ENCODE measurements at regions not wholly inside any gene's neighbourhood (a gene's known extent, or its start where the extent isn't known, plus 50 kb on each side); places are given as distances from the start of the nearest gene placed in this dataset.
A peak's percentile ranks its signal among the peaks of the same experiment; 100 is the strongest.
"Not testable (repeated sequence)": the region's sequence is repeated elsewhere in the genome, so short reads cannot be mapped to it uniquely, and the experiment has no call there.

- H2BK15ac ChIP-seq (replicated peaks; ENCODE audit: low read depth): no peak overlapping the region
- H3K36me3 ChIP-seq (ENCODE audit: control insufficient read depth, insufficient read depth, low read length): no peaks in the 10 kb centered on the region
- no peak overlapping the region for H3K23ac ChIP-seq (ENCODE audit: low read length)
- no peak overlapping the region for H2BK120ac ChIP-seq (ENCODE audit: low read depth, low read length)
- H3K79me1 ChIP-seq (ENCODE audit: low read length): no peaks in the 10 kb centered on the region
- no peaks in the 10 kb centered on the region for H3K4me1 ChIP-seq (ENCODE audit: control insufficient read depth, low read depth, low read length)
- no peak overlapping the region for H3K4me3 ChIP-seq (ENCODE audit: low read length)
- H3K27me3 ChIP-seq (ENCODE audit: insufficient read depth, low read length, poor library complexity): no peaks in the 10 kb centered on the region
- no peak overlapping the region for H3K18ac ChIP-seq (ENCODE audit: low read length)
- H3K79me2 ChIP-seq (ENCODE audit: control insufficient read depth, insufficient read depth, low read length): no peaks in the 10 kb centered on the region
- no peak overlapping the region for H4K5ac ChIP-seq (ENCODE audit: low read length)
- no peak overlapping the region for H2BK5ac ChIP-seq (ENCODE audit: low read length)
- H4K8ac ChIP-seq (ENCODE audit: low read depth, low read length): no peak overlapping the region
- no peak overlapping the region for H2AK5ac ChIP-seq (ENCODE audit: low read length)
- H3K4me2 ChIP-seq (ENCODE audit: low read length): no peak overlapping the region
- H3K4ac ChIP-seq (ENCODE audit: low read depth, low read length): no peak overlapping the region
- no peak overlapping the region for H3K56ac ChIP-seq (ENCODE audit: low read length)
- no peak for DNase-seq
- H3K27ac ChIP-seq (ENCODE audit: low read depth, low read length): no peak overlapping the region
- no peak overlapping the region for H3K9ac ChIP-seq (ENCODE audit: low read length)
- no CpG with 5 or more reads among the region's 4 CpGs for WGBS (ENCODE audit: extremely low coverage, insufficient coverage, low lambda C conversion rate)
Measured at GRCh38 chr12:97886511-97887176, 424.0 kb downstream of the RMST start.

GRCh38 chr12:97897881-97898280 is 435.3 kb downstream of the RMST start:
- H3K27me3 ChIP-seq (ENCODE audit: insufficient read depth, low read length, poor library complexity); H3K79me1 ChIP-seq (ENCODE audit: low read length); H3K4ac ChIP-seq (ENCODE audit: low read depth, low read length); H3K9ac ChIP-seq (ENCODE audit: low read length); H2BK15ac ChIP-seq (replicated peaks; ENCODE audit: low read depth); H3K4me3 ChIP-seq (ENCODE audit: low read length); H3K4me2 ChIP-seq (ENCODE audit: low read length); H2BK5ac ChIP-seq (ENCODE audit: low read length); H3K56ac ChIP-seq (ENCODE audit: low read length); H3K4me1 ChIP-seq (ENCODE audit: control insufficient read depth, low read depth, low read length); H3K27ac ChIP-seq (ENCODE audit: low read depth, low read length); H3K23ac ChIP-seq (ENCODE audit: low read length); H3K79me2 ChIP-seq (ENCODE audit: control insufficient read depth, insufficient read depth, low read length); H4K5ac ChIP-seq (ENCODE audit: low read length); H3K18ac ChIP-seq (ENCODE audit: low read length); H2AK5ac ChIP-seq (ENCODE audit: low read length); H4K8ac ChIP-seq (ENCODE audit: low read depth, low read length); H3K36me3 ChIP-seq (ENCODE audit: control insufficient read depth, insufficient read depth, low read length); H2BK120ac ChIP-seq (ENCODE audit: low read depth, low read length): not testable (repeated sequence)
- no CpG with 5 or more reads among the region's 6 CpGs for WGBS (ENCODE audit: extremely low coverage, insufficient coverage, low lambda C conversion rate)
- DNase-seq: peak; percentile 3

GRCh38 chr12:97899529-97899928 is 436.9 kb downstream of the RMST start:
- no peak overlapping the region for H3K56ac ChIP-seq (ENCODE audit: low read length)
- no peak overlapping the region for H3K4me3 ChIP-seq (ENCODE audit: low read length)
- H3K9ac ChIP-seq (ENCODE audit: low read length): no peak overlapping the region
- no peaks in the 10 kb centered on the region for H3K79me1 ChIP-seq (ENCODE audit: low read length)
- no peak overlapping the region for H2BK5ac ChIP-seq (ENCODE audit: low read length)
- H2BK120ac ChIP-seq (ENCODE audit: low read depth, low read length): no peak overlapping the region
- no peak overlapping the region for H4K8ac ChIP-seq (ENCODE audit: low read depth, low read length)
- no peak overlapping the region for H2BK15ac ChIP-seq (replicated peaks; ENCODE audit: low read depth)
- H2AK5ac ChIP-seq (ENCODE audit: low read length): no peak overlapping the region
- no peaks in the 10 kb centered on the region for H3K27me3 ChIP-seq (ENCODE audit: insufficient read depth, low read length, poor library complexity)
- no peaks in the 10 kb centered on the region for H3K36me3 ChIP-seq (ENCODE audit: control insufficient read depth, insufficient read depth, low read length)
- no peak overlapping the region for H4K5ac ChIP-seq (ENCODE audit: low read length)
- no peak overlapping the region for H3K27ac ChIP-seq (ENCODE audit: low read depth, low read length)
- H3K4me2 ChIP-seq (ENCODE audit: low read length): no peak overlapping the region
- H3K18ac ChIP-seq (ENCODE audit: low read length): no peak overlapping the region
- no peak overlapping the region for H3K23ac ChIP-seq (ENCODE audit: low read length)
- no peak for DNase-seq
- no peak overlapping the region for H3K4ac ChIP-seq (ENCODE audit: low read depth, low read length)
- H3K79me2 ChIP-seq (ENCODE audit: control insufficient read depth, insufficient read depth, low read length): no peaks in the 10 kb centered on the region
- H3K4me1 ChIP-seq (ENCODE audit: control insufficient read depth, low read depth, low read length): no peaks in the 10 kb centered on the region

GRCh38 chr12:97899956-97900355 is 437.4 kb downstream of the RMST start:
- Histone ChIP-seq H3K4me3 (ENCODE audit: low read length) (no peak overlapping the region), H3K27ac (ENCODE audit: low read depth, low read length) (no peak overlapping the region), H3K27me3 (ENCODE audit: insufficient read depth, low read length, poor library complexity) (no peaks in the 10 kb centered on the region), H2BK120ac (ENCODE audit: low read depth, low read length) (no peak overlapping the region), H2AK5ac (ENCODE audit: low read length) (no peak overlapping the region), H4K8ac (ENCODE audit: low read depth, low read length) (no peak overlapping the region), H2BK5ac (ENCODE audit: low read length) (no peak overlapping the region), H3K36me3 (ENCODE audit: control insufficient read depth, insufficient read depth, low read length) (no peaks in the 10 kb centered on the region), H3K4ac (ENCODE audit: low read depth, low read length) (no peak overlapping the region), H3K9ac (ENCODE audit: low read length) (no peak overlapping the region), H3K18ac (ENCODE audit: low read length) (no peak overlapping the region), H3K79me2 (ENCODE audit: control insufficient read depth, insufficient read depth, low read length) (no peaks in the 10 kb centered on the region), H3K23ac (ENCODE audit: low read length) (no peak overlapping the region), H2BK15ac (replicated peaks; ENCODE audit: low read depth) (no peak overlapping the region), H4K5ac (ENCODE audit: low read length) (no peak overlapping the region), H3K56ac (ENCODE audit: low read length) (no peak overlapping the region), H3K79me1 (ENCODE audit: low read length) (no peaks in the 10 kb centered on the region), H3K4me2 (ENCODE audit: low read length) (no peak overlapping the region), H3K4me1 (ENCODE audit: control insufficient read depth, low read depth, low read length) (no peaks in the 10 kb centered on the region)
- WGBS (ENCODE audit: extremely low coverage, insufficient coverage, low lambda C conversion rate): no CpG with 5 or more reads among the region's 1 CpG
- DNase-seq: no peak

GRCh38 chr12:97903356-97903755 is 440.8 kb downstream of the RMST start:
- Histone ChIP-seq H2BK5ac (ENCODE audit: low read length) (no peak overlapping the region), H3K27ac (ENCODE audit: low read depth, low read length) (no peak overlapping the region), H3K4ac (ENCODE audit: low read depth, low read length) (no peak overlapping the region), H4K8ac (ENCODE audit: low read depth, low read length) (no peak overlapping the region), H3K4me1 (ENCODE audit: control insufficient read depth, low read depth, low read length) (no peaks in the 10 kb centered on the region), H3K79me1 (ENCODE audit: low read length) (no peaks in the 10 kb centered on the region), H3K4me3 (ENCODE audit: low read length) (no peak overlapping the region), H3K36me3 (ENCODE audit: control insufficient read depth, insufficient read depth, low read length) (no peaks in the 10 kb centered on the region), H3K4me2 (ENCODE audit: low read length) (no peak overlapping the region), H2BK15ac (replicated peaks; ENCODE audit: low read depth) (no peak overlapping the region), H3K18ac (ENCODE audit: low read length) (no peak overlapping the region), H2BK120ac (ENCODE audit: low read depth, low read length) (no peak overlapping the region), H3K56ac (ENCODE audit: low read length) (no peak overlapping the region), H3K79me2 (ENCODE audit: control insufficient read depth, insufficient read depth, low read length) (no peaks in the 10 kb centered on the region), H2AK5ac (ENCODE audit: low read length) (no peak overlapping the region), H3K27me3 (ENCODE audit: insufficient read depth, low read length, poor library complexity) (no peaks in the 10 kb centered on the region), H4K5ac (ENCODE audit: low read length) (no peak overlapping the region), H3K9ac (ENCODE audit: low read length) (no peak overlapping the region), H3K23ac (ENCODE audit: low read length) (no peak overlapping the region)
- no CpG with 5 or more reads among the region's 4 CpGs for WGBS (ENCODE audit: extremely low coverage, insufficient coverage, low lambda C conversion rate)
- DNase-seq: no peak

- no peak overlapping the region for H3K23ac ChIP-seq (ENCODE audit: low read length)
Measured at GRCh38 chr12:97907504-97907903, 444.9 kb downstream of the RMST start.

More at GRCh38 chr12:97907504-97907903, 444.9 kb downstream of the RMST start:
- no peak overlapping the region for H3K4me2 ChIP-seq (ENCODE audit: low read length)
- H4K5ac ChIP-seq (ENCODE audit: low read length): no peak overlapping the region
- H3K79me1 ChIP-seq (ENCODE audit: low read length): no peaks in the 10 kb centered on the region
- H3K4me1 ChIP-seq (ENCODE audit: control insufficient read depth, low read depth, low read length): no peaks in the 10 kb centered on the region
- no peak overlapping the region for H3K4ac ChIP-seq (ENCODE audit: low read depth, low read length)
- no peak overlapping the region for H3K4me3 ChIP-seq (ENCODE audit: low read length)
- H3K27me3 ChIP-seq (ENCODE audit: insufficient read depth, low read length, poor library complexity): no peaks in the 10 kb centered on the region
- no peak overlapping the region for H3K56ac ChIP-seq (ENCODE audit: low read length)
- H3K9ac ChIP-seq (ENCODE audit: low read length): no peak overlapping the region
- no peak overlapping the region for H2BK5ac ChIP-seq (ENCODE audit: low read length)
- no peak overlapping the region for H3K27ac ChIP-seq (ENCODE audit: low read depth, low read length)
- H3K18ac ChIP-seq (ENCODE audit: low read length): no peak overlapping the region
- H3K36me3 ChIP-seq (ENCODE audit: control insufficient read depth, insufficient read depth, low read length): no peaks in the 10 kb centered on the region
- DNase-seq: no peak
- no peaks in the 10 kb centered on the region for H3K79me2 ChIP-seq (ENCODE audit: control insufficient read depth, insufficient read depth, low read length)
- H4K8ac ChIP-seq (ENCODE audit: low read depth, low read length): no peak overlapping the region
- no peak overlapping the region for H2BK15ac ChIP-seq (replicated peaks; ENCODE audit: low read depth)
- H2AK5ac ChIP-seq (ENCODE audit: low read length): no peak overlapping the region
- H2BK120ac ChIP-seq (ENCODE audit: low read depth, low read length): no peak overlapping the region

All from mesendoderm (in vitro differentiated cells).